GM12874 (cell line): ENCODE measurements at regions not wholly inside any gene's neighbourhood (a gene's known extent, or its start where the extent isn't known, plus 50 kb on each side); places are given as distances from the start of the nearest gene placed in this dataset.

Experiments used
- TF ChIP-seq, protein P1 (sequence below): IDR thresholded peaks from 2 replicates; pipeline ENCODE4 v1.5.1; 2011; ENCODE audit warnings: low read depth, mild to moderate bottlenecking, control low read depth, low read length, moderate library complexity; ENCODE audit not compliant: insufficient read depth

- TF ChIP-seq, protein P1, sequence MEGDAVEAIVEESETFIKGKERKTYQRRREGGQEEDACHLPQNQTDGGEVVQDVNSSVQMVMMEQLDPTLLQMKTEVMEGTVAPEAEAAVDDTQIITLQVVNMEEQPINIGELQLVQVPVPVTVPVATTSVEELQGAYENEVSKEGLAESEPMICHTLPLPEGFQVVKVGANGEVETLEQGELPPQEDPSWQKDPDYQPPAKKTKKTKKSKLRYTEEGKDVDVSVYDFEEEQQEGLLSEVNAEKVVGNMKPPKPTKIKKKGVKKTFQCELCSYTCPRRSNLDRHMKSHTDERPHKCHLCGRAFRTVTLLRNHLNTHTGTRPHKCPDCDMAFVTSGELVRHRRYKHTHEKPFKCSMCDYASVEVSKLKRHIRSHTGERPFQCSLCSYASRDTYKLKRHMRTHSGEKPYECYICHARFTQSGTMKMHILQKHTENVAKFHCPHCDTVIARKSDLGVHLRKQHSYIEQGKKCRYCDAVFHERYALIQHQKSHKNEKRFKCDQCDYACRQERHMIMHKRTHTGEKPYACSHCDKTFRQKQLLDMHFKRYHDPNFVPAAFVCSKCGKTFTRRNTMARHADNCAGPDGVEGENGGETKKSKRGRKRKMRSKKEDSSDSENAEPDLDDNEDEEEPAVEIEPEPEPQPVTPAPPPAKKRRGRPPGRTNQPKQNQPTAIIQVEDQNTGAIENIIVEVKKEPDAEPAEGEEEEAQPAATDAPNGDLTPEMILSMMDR = no peak
Observed at GRCh38 chr12:88648625-88649024, 68.4 kb upstream of the KITLG start.

DNA sequence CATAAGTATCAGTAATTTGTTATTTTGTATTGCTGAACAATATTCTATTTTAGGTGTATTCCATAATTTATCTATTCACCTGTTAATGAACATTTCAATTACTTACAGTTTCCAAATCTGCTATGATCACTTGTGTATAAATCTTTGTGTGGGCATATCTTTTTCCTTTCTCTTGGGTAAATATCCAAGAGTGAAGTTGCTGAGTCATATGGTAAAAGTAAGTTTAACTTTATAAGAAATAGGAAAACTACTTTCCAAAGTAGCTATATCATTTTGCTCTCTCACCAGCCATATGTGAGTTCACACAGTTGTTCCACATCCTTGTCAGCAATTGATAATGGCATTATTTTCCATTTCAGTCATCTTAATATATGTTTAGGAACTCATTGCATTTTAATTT is 66.6 kb upstream of the KITLG start:
- TF ChIP-seq, protein P1 = no peak

DNA sequence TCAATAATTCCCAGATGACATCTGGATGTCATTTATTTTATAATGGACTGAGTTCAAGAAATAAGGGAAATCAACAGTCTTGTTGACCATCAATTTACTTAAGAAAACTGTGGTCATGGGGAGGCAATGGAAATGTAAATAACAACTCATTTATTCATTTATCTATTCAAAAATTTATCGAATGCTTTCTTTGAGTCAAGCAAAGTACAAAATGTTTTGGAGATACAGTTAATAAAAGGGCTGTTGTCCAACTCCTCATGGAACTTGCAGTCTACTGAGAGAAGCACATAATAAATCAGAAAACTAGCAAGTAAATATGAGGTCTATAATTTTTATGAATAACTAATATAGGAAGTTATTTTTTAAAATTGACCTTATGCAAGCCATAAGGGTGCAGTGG is 65.5 kb upstream of the KITLG start:
- TF ChIP-seq, protein P1 = no peak

- TF ChIP-seq, protein P1 = no peak
Observed at GRCh38 chr12:88644946-88645702, 64.9 kb upstream of the KITLG start.

- TF ChIP-seq, protein P1 = no peak
Observed at GRCh38 chr12:88643685-88644084, 63.4 kb upstream of the KITLG start.

- TF ChIP-seq, protein P1 = no peak
Observed at GRCh38 chr12:88642675-88643431, 62.6 kb upstream of the KITLG start.

GRCh38 chr12:88638966-88639760 is 58.9 kb upstream of the KITLG start:
- TF ChIP-seq, protein P1 = no peak
